Non-pigmented ciliary epithelial cell (primary cell): ENCODE measurements at regions not wholly inside any gene's neighbourhood (a gene's known extent, or its start where the extent isn't known, plus 50 kb on each side); places are given as distances from the start of the nearest gene placed in this dataset.
"Not testable (repeated sequence)": the region's sequence is repeated elsewhere in the genome, so short reads cannot be mapped to it uniquely, and the experiment has no call there.

Source experiments
- DNase-seq: peaks from one replicate; pipeline ENCODE4 v3.0.0-alpha.2; 2010; ENCODE audit warnings: low read depth

DNA sequence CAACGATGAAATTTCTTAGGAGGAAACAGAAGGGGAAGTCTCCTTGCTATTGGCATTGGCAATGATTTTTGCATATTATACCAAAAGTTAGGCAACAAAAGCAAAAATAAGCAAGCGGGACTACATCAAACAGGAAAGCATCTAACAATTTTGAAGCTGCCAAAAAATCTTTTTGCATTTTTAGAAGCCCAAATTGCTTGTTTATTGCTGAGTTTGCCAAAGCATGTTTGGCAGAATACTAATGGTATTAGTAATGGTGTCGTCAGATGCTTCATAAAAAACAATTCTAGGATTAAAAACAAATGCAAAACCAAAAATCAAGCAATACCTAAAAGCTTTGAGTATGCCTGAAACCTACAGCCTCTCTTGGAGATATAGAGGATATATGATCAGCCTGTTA, 80.0 kb downstream of the GALR1 start:
- no peak for DNase-seq

DNA sequence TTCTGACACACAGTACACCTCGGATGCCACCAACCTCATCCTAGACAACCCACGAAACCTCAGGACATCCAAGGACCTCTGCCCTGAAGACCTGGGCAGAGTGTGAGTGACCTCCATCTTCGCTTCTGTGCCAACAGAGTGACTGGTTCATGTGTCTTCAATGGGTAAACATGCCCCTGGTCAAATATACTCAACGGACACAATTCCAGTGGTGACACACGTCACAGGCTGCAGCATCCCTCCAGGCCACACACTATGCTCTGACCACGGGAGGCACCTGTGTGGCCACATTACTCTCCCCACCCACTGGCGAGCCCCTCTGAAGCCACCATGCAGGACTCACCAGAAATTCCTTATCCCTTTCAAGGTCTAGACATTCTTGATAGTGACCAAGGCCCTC, 85.2 kb downstream of the GALR1 start:
- no peak for DNase-seq

DNA sequence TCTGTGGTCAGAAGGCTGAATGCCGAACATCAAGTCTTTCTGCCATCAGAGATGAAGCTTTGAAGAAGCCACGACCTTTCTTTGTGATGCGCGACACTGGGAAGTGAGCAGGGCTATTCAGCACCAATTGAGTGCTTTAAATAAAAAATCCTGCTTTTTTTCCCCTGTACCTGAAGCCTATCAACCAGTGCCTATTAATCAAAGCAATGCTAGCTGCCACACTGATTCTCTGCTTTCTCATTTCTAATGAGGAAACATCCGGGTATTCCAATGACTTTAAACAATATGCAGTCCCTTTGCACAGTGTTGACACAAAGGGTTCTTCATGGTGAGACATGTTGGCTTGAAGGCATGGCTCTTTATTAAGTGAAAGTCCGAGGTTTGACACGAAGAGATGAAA, 88.0 kb downstream of the GALR1 start:
- DNase-seq = no peak

DNA sequence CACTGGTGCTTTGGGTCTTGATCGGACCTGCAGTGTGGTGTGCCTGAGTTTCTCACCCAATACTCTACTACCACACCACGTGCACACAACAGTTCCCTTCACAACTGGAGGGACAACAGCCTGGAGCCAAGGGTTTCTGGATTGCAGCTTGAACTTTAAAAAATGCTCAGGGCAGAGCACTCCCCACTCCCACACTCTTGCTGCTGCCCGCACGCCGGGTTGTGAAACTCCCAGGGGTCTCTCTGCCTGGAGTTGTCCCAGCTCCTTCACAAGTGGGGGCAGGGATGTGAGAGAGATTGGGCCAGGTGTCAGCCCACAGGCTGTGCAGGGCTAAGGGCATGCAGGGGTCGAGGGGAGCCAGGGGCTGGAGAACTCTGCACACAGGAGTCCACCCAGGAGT, 89.4 kb downstream of the GALR1 start:
- no peak for DNase-seq

DNA sequence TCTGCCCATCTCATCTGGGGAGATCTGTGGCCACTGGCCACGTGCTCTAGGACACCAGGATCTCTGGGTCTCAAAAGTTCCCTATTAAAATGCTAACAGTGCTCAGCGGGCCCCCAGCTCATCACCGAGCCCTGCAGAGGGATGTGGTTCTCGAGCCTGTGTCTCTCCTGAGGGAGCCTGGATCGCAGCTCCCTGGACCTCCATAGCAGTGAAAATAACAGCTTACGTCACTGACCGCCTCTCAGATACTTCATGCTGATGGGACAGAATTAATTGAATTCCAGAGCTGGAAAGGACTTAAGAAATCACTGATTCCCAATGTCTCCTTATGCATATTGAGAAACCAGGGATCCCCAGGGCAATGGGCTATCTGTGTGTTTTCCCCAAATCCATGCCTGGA, 90.0 kb downstream of the GALR1 start:
- no peak for DNase-seq

DNA sequence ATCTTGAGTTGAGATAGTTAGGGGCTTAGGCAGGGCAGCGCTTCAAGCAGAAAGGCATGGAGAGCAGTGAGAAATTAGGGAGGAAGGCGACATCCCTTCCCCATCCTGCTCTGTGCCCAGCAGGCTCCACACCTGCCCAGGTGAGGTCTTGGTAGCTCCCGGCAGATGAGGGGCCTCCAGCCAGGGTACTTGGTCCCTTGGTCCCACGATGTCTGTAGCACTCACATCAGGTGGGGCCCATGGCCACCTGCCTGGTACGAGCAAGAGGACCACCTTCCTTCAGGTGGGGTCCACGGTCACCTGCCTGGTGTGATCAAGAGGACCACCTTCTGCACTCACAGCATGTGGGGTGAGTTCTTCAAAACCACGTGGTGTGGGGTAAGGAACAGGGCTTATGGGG, 91.2 kb downstream of the GALR1 start:
- DNase-seq = no peak

DNA sequence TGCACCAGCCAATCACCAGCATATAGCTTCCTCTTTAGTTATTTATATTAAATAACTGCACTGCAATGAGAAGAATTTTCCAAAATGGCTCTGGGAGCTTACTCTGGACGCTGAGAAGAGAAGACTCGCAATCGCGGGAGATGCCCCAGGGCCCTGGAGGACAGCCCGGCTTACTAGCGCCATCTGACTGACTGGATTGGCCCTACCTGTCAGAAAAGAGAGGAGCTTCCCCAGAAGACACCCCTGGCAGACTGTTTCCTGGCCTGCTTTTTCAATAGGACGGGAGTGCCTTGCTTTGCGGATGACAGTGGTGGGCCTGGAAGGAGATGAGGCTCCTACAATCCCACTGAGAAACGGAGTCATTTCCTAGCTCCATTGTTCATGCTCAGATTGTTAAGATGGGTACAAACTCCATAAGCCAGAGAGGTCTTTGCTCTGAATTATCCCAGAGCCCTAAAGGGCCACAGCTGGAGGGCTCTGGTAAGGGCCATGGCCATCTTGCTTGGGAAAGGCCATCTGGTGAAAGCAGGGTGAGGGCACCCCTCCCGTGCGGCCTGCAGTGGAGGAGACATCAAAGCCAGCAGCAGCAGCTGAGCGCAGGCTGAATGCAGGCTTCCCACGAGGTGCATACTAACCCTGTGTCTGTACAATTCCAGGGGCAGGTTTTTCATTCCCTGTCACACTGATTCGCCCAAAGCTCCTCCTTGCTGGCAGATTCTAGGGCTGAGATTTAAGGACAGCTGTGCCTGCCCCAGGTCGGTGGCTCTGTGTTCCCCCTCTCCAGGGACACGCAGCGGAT, 92.1 kb downstream of the GALR1 start:
- no peak for DNase-seq

DNA sequence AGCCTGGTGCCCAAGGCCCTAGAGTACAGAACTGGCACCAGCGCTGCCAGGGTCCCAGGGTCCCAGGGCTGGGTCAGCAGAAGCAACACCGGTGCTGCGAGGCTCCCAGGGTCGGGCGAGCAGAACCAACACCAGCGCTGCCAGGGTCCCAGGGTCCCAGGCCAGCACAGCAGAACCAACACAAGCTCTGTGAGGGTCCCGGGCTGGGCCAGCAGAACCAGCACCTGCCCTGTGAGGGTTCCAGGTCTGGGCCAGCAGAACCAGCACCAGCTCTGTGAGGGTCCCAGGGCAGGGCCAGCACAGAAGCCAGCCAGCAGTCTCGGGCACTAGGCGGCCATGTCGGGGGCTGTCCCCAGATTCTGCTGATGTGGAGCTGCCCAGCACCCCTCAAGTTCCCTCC, 93.1 kb downstream of the GALR1 start:
- DNase-seq = no peak

DNA sequence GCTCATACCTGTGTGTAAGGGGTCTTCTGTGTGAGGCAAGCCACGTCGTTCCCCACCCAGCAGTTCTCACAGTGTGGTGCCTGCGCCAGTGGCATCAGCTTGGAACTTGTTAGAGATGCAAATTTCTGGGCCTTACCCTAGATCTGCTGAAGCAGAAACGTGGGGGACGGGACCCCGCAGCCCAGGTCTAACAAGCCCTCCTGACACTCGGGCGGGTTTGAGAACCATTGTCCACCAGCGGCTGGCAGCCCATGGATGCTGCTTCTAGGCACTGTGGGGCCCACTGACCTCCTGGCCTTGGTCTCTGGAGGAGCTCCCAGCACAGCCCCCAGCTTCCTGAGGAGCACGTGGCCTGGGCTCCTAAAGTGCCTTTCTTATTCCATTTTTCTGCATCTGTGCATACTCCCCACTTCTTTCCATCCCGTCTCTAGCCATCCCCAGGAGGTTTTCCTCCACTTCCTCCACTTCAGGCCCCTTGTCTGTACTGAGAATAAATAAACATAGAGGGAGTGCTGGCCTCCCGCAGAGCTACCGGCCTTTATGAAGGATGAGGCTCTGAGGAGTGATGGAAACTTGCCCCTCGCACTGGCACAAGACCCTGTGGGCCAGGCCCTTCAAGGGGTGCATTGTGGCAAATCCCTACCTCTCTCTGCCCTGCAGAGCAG, 94.3 kb downstream of the GALR1 start:
- no peak for DNase-seq

DNA sequence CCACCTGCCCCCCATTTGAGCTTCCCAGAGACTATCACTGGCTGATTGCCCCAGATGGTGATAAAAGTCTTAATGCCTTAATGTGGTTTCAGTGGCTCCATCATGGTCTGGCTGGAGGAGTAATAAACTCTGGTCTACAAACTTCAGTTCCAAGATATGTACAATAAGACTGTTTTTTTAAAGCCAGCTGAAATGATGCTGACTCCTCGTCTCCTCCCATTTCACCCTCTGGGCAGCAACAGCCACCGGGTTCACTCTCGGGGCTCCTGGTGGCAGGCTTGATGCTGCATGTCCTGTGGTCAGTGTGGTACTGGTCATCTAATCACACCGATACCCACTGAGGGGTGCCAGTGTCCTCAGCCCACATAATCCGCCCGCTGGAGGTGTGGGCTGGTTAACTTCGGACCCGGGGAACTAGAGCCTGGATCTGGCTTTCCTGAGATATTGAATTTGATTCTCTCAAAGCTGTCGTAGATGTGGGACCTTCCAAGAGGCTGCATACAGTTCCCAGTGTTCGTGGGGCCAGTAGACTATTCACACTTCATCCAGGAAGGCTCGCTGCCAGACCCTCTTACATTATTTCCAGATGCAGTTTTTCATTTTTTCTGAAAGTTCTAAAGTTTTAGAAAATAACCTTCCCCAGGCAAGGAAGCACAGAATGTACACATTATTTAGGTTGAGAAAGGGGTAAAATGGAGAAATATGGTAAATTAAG, 95.3 kb downstream of the GALR1 start:
- DNase-seq = no peak

DNA sequence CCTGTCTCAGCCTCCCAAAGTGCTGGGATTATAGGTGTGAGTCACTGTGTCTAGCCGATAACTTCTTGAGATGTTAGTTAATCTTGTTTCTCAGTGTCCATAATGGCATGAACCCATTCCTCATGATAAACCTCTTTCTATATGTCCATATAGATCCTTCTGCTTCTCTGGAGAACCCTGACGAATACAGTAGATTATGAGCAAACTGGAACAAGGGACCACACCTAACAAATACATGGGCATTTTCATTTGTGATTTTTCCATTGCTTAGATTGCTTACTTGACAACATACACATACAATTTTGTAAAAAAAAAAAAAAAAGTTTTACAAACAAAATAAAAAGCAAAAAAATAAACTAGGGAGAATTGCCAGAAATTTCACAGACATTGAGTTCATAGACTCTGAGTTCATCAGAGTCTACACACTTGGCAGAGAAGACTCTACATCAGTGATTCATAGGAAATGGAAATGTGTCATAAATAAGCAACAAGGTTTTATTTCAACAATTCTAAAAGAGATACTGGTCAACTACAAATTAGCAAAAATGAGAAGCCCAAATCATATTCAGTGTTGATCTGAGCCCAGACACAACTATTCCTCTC, 96.7 kb downstream of the GALR1 start:
- no peak for DNase-seq

DNA sequence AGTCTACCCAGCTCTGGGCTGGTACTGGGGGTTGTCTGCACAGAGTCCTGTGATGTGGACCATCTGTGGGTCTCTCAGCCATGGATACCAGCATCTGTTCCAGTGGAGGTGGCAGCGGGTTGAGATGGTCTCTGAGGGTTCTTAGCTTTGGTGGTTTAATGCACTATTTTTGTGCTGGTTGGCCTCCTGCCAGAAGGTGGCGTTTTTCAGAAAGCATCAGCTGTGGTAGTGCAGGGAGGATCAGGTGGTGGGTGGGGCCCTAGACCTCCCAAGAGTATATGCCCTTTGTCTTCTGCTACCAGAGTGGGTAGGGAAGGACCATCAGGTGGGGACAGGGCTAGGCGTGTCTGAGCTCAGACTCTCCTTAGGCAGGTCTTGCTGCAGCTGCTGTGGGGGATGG, 103.7 kb downstream of the GALR1 start:
- not testable (repeated sequence) for DNase-seq

DNA sequence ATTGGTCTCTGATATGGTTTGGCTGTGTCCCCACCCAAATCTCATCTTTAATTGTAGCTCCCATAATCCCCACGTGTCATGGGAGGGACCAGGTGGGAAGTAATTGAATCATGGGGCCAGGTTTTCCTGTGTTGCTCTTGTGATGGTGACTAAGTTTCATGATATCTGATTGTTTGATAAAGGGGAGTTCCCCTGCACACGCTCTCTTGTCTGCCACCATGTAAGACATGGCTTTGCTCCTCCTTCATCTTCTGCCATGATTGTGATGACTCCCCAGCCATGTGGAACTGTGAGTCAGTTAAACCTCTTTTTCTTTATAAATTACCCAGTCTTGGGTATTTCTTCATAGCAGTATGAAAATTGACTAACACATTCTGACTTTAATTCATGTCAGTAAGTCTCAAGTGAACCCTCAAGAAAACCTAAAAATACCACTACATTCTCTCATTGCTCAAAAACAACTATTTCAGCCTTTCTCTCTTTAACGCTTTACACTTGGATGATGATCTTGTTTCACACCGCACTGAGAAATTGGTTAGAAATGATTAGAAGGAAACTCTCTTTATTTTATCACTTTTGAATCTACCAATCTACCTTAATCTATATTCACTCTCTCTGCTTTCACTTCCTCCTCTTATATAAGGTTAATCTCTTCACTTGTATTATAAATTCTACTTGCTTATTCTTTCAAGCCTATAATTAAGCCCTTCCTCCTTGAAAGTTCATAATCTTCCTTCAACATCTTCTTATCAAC, 110.1 kb downstream of the GALR1 start:
- no peak for DNase-seq

DNA sequence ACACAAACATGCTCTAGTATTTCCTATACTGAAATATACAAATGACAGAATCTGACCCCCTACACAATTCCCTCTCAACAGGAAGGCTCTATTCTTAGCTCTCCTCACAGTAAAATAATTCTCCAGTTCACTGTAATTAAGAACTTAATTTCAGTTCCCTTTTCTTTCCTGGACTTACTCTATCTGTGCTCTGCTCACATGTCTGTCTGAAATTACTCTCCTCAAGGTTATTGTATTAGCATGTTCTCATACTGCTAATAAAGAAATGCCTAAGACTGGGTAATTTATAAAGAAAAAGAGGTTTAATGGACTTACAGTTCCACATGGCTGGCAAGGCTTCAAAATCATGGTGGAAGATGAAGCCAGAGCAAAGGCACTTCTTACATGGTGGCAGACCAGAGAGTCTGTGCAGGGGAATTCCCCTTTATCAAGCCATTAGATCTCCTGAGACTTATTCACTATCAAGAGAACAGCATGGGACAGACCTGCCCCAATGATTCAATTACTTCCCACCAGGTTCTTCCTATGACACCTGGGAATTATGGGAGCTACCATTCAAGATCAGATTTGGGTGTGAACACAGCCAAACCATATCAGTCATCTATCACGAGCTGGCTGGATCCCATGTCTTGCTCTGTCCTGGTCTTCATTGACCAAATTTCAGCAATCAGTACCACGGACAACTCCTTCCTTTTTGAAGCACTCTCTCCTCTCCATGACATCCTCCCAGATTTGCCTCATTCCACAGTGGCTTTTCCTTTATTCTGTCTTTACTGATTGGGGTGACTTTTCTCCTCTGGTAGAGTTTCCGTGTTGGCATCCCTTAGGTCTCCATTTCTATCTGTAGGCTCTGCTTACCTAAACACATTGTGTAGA, 110.9 kb downstream of the GALR1 start:
- no peak for DNase-seq

DNA sequence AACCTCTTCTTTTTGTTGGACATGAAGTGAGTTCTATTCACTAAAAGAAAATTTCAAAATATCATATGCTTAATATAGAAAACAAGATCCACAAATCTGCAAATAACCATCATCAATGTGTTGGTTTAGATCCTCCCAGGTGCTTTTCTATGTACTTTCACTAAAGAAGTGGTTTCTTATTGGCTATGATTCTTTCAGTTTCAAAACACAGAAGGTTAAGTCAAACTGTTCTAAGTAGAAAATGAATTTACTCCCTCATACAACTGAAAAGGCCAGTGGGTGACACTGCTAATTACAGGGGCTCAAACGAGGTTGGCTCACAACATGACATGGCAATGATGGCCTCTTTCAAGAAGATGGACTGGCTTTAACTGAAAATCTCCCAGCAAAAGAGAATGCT, 111.7 kb downstream of the GALR1 start:
- DNase-seq = no peak

DNA sequence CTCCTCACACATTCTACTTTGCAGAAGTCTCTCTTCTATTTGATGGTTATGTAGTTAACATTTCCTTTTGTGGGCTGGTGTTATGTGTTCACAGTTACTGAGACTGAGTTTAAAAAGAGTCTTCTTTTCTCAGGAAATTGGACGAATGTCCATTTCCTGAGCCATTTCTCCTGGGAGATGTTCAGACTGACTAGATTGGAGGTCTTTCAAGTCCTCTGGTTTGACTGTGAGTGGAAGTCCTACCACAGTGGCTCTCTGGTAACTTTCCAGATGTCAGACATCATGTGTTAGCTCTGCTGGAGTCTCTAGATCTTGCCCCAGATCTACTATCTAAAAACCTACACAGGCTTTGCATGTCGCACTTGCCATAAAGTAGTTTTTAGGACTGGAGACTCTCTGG, 116.0 kb downstream of the GALR1 start:
- no peak for DNase-seq

DNA sequence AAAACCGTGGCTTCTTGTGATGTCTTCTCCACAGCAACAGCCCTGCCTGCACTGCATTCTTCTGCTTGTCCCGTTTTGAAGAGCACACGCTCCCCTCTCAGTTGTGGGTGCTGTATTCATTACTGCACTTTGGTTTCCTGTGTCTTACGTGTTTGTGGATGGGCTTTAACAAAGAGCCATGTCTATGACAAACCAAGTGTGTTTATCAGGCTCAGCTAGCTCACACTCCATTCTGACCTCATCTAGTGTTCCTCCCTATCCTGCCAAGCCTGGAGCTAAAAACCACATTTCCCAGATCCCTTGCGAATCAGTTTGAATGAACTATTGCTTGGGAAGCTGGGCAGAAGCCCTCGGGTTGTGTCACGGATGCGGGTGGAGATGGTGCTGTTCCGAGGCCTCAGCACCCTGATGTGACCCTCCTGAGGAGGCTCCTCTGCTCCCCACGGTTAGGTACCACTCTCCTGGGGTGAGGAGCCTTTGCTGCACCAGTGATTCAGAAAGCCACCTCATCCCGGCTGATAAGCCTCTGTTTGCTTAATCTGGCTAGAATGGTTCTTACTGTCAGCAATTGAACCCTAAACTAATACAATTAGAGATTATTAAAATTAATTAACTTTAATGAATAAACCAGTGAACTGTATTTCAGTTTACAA, 116.5 kb downstream of the GALR1 start:
- no peak for DNase-seq

DNA sequence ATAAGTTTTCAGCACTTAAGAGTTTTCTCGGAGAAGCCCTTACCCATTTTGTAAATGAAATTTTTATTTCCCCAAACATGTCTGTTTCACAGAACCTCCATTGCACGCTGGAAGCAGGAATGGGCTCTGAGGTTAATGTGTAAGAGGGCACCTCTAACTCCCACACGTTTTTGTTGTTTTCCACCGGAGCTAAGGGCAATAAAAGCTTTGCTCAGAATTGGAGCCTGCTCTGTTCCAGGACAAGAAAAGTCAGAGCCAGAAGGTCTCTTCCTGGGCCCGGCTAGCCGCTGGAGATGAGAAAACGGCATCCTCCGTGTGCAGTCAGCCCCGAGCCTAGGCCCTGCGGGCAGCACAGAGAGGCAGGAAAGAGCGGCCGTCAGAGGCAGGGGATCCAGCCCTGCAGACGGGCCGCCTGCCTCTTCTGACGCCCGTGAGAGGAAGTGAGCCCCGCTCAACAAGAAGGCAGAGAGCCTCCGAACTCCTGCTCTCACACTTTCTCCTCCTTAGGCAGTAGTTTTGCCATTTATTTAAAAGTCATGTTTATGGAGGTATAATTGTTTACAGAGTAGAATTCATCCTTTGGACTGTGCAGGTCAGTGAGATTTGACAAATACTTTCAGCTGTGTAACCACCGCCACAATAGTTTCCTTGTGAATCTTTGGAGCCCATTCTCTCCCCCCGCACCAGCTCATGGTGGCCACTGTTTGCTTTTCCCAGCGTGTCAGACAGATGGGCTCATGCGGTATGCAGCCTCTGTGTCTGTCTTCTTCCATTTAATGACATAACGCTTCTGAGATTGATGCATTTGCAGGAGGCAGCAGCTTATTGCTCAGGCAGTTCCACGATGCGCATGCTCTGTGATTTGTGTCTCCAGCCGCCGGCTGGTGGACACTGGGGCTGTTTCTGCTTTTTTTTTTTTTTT, 117.3 kb downstream of the GALR1 start:
- no peak for DNase-seq

DNA sequence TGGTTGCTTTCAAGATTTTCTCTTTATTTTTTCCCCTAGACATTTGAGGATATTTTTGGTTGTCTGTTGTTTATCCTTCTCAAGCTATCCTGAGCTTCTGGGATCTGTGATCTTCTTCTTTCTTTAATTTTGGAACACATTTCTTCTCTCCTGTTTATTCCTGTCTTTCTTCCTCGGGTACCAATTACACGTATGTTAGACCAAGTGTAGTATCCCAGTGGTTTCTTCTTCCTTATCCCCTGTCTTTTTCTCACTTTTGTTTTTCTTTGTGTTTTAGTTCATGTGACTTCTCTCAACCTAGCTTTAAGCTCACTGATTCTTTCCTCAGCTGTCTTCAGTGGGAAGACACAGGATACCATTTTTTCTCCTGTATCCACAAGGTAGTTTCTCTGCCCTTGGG, 120.0 kb downstream of the GALR1 start:
- no peak for DNase-seq
